Neural progenitor cell (in vitro differentiated cells): ENCODE measurements at regions not wholly inside any gene's neighbourhood (a gene's known extent, or its start where the extent isn't known, plus 50 kb on each side); places are given as distances from the start of the nearest gene placed in this dataset.
"Not testable (repeated sequence)": the region's sequence is repeated elsewhere in the genome, so short reads cannot be mapped to it uniquely, and the experiment has no call there.

Source experiments
- DNase-seq: peaks from one replicate; pipeline ENCODE4 v3.0.0-alpha.2; 2016; ENCODE audit warnings: low spot score
- H2AFZ ChIP-seq: fragments of 200-600 bp; sonication (generic); replicated peaks from 2 replicates; pipeline ENCODE4 v1.6.1; 2016; ENCODE audit warnings: antibody characterized with exemption
- H3F3A ChIP-seq: fragments of 200-600 bp; sonication (generic); 2 replicates; pipeline ENCODE4 v1.6.1; 2016; ENCODE audit warnings: antibody characterized with exemption, low read depth
- H3K27ac ChIP-seq: fragments of 200-600 bp; sonication (generic); 2 replicates; pipeline ENCODE4 v1.5.1; 2016; ENCODE audit warnings: mild to moderate bottlenecking
- H3K27me3 ChIP-seq: fragments of 200-600 bp; sonication (generic); 2 replicates; pipeline ENCODE4 v1.6.1; 2016; ENCODE audit warnings: mild to moderate bottlenecking, moderate library complexity
- H3K36me3 ChIP-seq: fragments of 200-600 bp; sonication (generic); 2 replicates; pipeline ENCODE4 v1.5.1; 2016
- H3K4me1 ChIP-seq: fragments of 200-600 bp; sonication (generic); 2 replicates; pipeline ENCODE4 v1.6.1; 2016; ENCODE audit warnings: mixed run types
- H3K4me2 ChIP-seq: fragments of 200-600 bp; sonication (generic); 2 replicates; pipeline ENCODE4 v1.6.1; 2016
- H3K4me3 ChIP-seq: fragments of 200-600 bp; sonication (generic); 2 replicates; pipeline ENCODE4 v1.5.1; 2016
- H3K79me2 ChIP-seq: fragments of 200-600 bp; sonication (generic); 2 replicates; pipeline ENCODE4 v1.6.1; 2016; ENCODE audit warnings: low read depth
- H3K9ac ChIP-seq: fragments of 200-600 bp; sonication (generic); 2 replicates; pipeline ENCODE4 v1.6.1; 2016
- H3K9me3 ChIP-seq: fragments of 200-600 bp; sonication (generic); 2 replicates; pipeline ENCODE4 v1.5.1; 2016; ENCODE audit warnings: low read depth
- H4K20me1 ChIP-seq: fragments of 200-600 bp; sonication (generic); 2 replicates; pipeline ENCODE4 v1.6.1; 2016; ENCODE audit warnings: low read depth
- H3K27ac Mint-ChIP-seq: 3 replicates; pipeline ENCODE4 v1.8.0; 2021; ENCODE audit warnings: mixed read lengths
- H3K27me3 Mint-ChIP-seq: 2 replicates; pipeline ENCODE4 v1.8.0; 2022; ENCODE audit warnings: low read depth, mild to moderate bottlenecking, inconsistent platforms, moderate library complexity, mixed read lengths; ENCODE audit not compliant: insufficient read depth
- H3K36me3 Mint-ChIP-seq: 3 replicates; pipeline ENCODE4 v1.8.0; 2021; ENCODE audit warnings: mixed read lengths
- H3K4me1 Mint-ChIP-seq: 3 replicates; pipeline ENCODE4 v1.8.0; 2021; ENCODE audit warnings: mixed read lengths
- H3K4me3 Mint-ChIP-seq: 3 replicates; pipeline ENCODE4 v1.8.0; 2021; ENCODE audit warnings: mild to moderate bottlenecking, moderate library complexity, mixed read lengths
- H3K9me3 Mint-ChIP-seq: 3 replicates; pipeline ENCODE4 v1.8.0; 2020; ENCODE audit warnings: mixed read lengths
- EZH2 ChIP-seq: fragments of 200-600 bp; sonication (generic); IDR thresholded peaks from 2 replicates; pipeline ENCODE4 v1.6.1; 2017; ENCODE audit warnings: antibody characterized with exemption, mild to moderate bottlenecking, moderate library complexity
- EZH2phosphoT487 ChIP-seq: fragments of 200-600 bp; sonication (generic); IDR thresholded peaks from 2 replicates; pipeline ENCODE4 v1.6.1; 2017; ENCODE audit warnings: antibody characterized with exemption
- TF ChIP-seq, protein P1 (sequence below): fragments of 200-600 bp; sonication (generic); IDR thresholded peaks from 2 replicates; pipeline ENCODE4 v1.5.1; 2017; ENCODE audit warnings: antibody characterized with exemption, mild to moderate bottlenecking

DNA sequence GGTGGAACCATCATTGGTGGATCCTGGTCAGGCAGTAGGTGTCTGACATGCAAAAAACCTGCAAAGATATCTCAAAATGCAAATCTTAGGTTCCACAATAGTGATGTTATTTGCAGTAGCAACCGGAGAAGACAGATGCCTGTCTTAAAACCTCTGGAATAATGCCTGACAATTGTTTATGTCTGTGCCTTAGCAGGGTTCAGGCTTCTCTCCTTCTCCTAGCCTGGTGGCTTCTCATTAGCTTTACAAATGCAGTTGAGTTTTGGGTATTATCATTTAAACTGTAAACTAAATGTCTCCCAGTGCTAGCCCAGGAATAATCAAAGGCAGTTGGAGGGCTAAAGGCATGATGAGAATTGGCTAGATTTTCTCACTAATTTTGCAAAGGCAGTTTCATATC lies 146.3 kb upstream of the NRG3 start:
- no peak overlapping the region for H2AFZ ChIP-seq
- peaks cover 5% of the 10 kb centered on the region for H3K4me1 ChIP-seq
- H3K4me3 ChIP-seq: no peak overlapping the region
- Mint-ChIP-seq H3K4me1 (peaks cover 17% of the 10 kb centered on the region), H3K9me3 (peaks cover 4% of the 10 kb centered on the region), H3K27me3 (peaks cover 4% of the 10 kb centered on the region), H3K4me3 (no peak overlapping the region), H3K27ac (no peak overlapping the region), H3K36me3 (no peaks in the 10 kb centered on the region)
- H3K27ac ChIP-seq: no peak overlapping the region
- TF ChIP-seq EZH2: no peak
- TF ChIP-seq, protein P1, sequence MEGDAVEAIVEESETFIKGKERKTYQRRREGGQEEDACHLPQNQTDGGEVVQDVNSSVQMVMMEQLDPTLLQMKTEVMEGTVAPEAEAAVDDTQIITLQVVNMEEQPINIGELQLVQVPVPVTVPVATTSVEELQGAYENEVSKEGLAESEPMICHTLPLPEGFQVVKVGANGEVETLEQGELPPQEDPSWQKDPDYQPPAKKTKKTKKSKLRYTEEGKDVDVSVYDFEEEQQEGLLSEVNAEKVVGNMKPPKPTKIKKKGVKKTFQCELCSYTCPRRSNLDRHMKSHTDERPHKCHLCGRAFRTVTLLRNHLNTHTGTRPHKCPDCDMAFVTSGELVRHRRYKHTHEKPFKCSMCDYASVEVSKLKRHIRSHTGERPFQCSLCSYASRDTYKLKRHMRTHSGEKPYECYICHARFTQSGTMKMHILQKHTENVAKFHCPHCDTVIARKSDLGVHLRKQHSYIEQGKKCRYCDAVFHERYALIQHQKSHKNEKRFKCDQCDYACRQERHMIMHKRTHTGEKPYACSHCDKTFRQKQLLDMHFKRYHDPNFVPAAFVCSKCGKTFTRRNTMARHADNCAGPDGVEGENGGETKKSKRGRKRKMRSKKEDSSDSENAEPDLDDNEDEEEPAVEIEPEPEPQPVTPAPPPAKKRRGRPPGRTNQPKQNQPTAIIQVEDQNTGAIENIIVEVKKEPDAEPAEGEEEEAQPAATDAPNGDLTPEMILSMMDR: no peak
- TF ChIP-seq EZH2phosphoT487: no peak
- H3K9me3 ChIP-seq: no peaks in the 10 kb centered on the region
- no peaks in the 10 kb centered on the region for H3F3A ChIP-seq
- H3K4me2 ChIP-seq: no peak overlapping the region
- H3K79me2 ChIP-seq: no peaks in the 10 kb centered on the region
- DNase-seq: no peak
- H3K36me3 ChIP-seq: no peaks in the 10 kb centered on the region
- H4K20me1 ChIP-seq: no peaks in the 10 kb centered on the region
- no peak overlapping the region for H3K9ac ChIP-seq
- no peaks in the 10 kb centered on the region for H3K27me3 ChIP-seq

DNA sequence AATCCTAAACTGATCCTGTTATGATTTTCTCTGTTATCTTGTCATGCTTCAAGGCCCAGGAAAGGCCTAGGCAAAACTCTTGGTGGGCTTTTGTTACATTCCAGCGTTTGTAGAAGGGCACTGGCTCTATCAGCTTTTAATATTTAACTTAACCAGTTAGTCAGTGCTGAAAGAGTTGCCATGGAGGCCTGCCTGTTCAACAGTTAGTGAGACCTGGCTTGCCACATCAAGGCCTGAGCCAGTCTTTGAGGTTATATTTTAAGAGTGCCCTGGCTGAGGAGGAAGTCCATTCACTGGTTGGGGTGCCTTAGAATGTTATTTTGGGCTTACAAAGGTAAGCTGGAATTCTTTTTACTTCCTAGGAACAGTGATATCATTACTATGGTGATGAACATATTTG lies 144.1 kb upstream of the NRG3 start:
- Histone ChIP-seq H3K4me1 (peaks cover under 1% of the 10 kb centered on the region), H3K4me2 (no peak overlapping the region), H3K9ac (no peak overlapping the region), H3K79me2 (no peaks in the 10 kb centered on the region), H2AFZ (no peak overlapping the region), H3K9me3 (no peaks in the 10 kb centered on the region), H3K4me3 (no peak overlapping the region), H3F3A (no peaks in the 10 kb centered on the region), H4K20me1 (no peaks in the 10 kb centered on the region), H3K36me3 (no peaks in the 10 kb centered on the region), H3K27ac (no peak overlapping the region), H3K27me3 (no peaks in the 10 kb centered on the region)
- H3K27me3 Mint-ChIP-seq: peaks cover 2% of the 10 kb centered on the region
- H3K27ac Mint-ChIP-seq: no peak overlapping the region
- H3K4me1 Mint-ChIP-seq: peaks cover 15% of the 10 kb centered on the region
- DNase-seq: no peak
- H3K4me3 Mint-ChIP-seq: no peak overlapping the region
- TF ChIP-seq EZH2 (no peak), EZH2phosphoT487 (no peak)
- TF ChIP-seq, protein P1: no peak
- H3K36me3 Mint-ChIP-seq: no peaks in the 10 kb centered on the region
- H3K9me3 Mint-ChIP-seq: peaks cover 2% of the 10 kb centered on the region

DNA sequence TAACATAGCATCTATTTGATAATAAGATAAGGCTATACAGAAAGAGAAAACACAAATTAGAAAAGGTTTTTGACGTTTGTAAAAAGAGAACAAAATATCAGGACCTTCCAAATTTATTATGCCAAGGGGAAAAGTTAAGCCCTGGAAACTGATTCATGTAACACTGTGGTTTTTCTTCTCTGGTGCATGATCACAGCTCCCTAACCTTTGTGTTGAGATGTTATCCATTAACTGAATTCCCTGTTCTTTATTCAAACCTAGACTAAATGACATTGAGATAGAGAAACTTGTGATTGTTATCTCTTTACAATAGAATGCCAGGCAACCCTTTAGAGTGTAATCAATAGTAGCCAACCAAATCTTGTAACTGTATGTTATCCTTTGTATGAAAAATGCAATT lies 141.5 kb upstream of the NRG3 start:
- H3K27ac Mint-ChIP-seq: no peak overlapping the region
- no peaks in the 10 kb centered on the region for H3K4me1 ChIP-seq
- H3K36me3 ChIP-seq: no peaks in the 10 kb centered on the region
- no peak overlapping the region for H3K4me3 Mint-ChIP-seq
- peaks cover 7% of the 10 kb centered on the region for H3K9me3 Mint-ChIP-seq
- no peaks in the 10 kb centered on the region for H3K79me2 ChIP-seq
- H3K9me3 ChIP-seq: no peaks in the 10 kb centered on the region
- H3K36me3 Mint-ChIP-seq: no peaks in the 10 kb centered on the region
- no peaks in the 10 kb centered on the region for H3F3A ChIP-seq
- DNase-seq: no peak
- H4K20me1 ChIP-seq: no peaks in the 10 kb centered on the region
- H3K27ac ChIP-seq: no peak overlapping the region
- TF ChIP-seq, protein P1: no peak
- TF ChIP-seq EZH2phosphoT487 (no peak), EZH2 (no peak)
- no peak overlapping the region for H2AFZ ChIP-seq
- H3K4me1 Mint-ChIP-seq: no peaks in the 10 kb centered on the region
- no peak overlapping the region for H3K4me2 ChIP-seq
- H3K4me3 ChIP-seq: no peak overlapping the region
- no peak overlapping the region for H3K9ac ChIP-seq
- no peaks in the 10 kb centered on the region for H3K27me3 ChIP-seq
- peaks cover under 1% of the 10 kb centered on the region for H3K27me3 Mint-ChIP-seq

DNA sequence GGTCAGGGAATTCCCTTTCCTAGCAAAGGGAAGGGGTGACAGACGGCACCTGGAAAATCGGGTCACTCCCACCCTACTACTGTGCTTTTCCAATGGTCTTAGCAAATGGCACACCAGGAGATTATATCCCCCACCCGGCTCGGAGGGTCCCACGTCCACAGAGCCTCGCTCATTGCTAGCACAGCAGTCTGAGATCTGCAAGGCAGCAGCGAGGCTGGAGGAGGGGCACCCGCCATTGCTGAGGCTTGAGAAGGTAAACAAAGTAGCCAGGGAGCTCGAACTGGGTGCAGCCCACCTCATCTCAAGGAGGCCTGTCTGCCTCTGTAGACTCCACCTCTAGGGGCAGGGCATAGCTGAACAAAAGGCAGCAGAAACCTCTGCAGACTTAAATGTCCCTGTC lies 139.8 kb upstream of the NRG3 start:
- H2AFZ ChIP-seq, H3K9me3 Mint-ChIP-seq, H3K4me1 Mint-ChIP-seq, H3K4me3 Mint-ChIP-seq, H3K27ac Mint-ChIP-seq, H3K36me3 Mint-ChIP-seq, H3K4me2 ChIP-seq, H3F3A ChIP-seq, DNase-seq, H3K27me3 ChIP-seq, H3K4me1 ChIP-seq, H3K9ac ChIP-seq, H3K36me3 ChIP-seq, H3K9me3 ChIP-seq, H3K27ac ChIP-seq, H3K79me2 ChIP-seq, H3K27me3 Mint-ChIP-seq, H4K20me1 ChIP-seq, H3K4me3 ChIP-seq: not testable (repeated sequence)
